ENCODE measurements at regions not wholly inside any gene's neighbourhood (a gene's known extent, or its start where the extent isn't known, plus 50 kb on each side); places are given as distances from the start of the nearest gene placed in this dataset.

- H3K4me1 ChIP-seq (ENCODE audit: control insufficient read depth, insufficient read depth, low read length), result no peaks in the 10 kb centered on the region
- Mint-ChIP-seq H3K36me3 (ENCODE audit: low read depth) (no peaks in the 10 kb centered on the region), H3K4me1 (peaks cover 27% of the 10 kb centered on the region), H3K4me3 (no peak overlapping the region), H3K9me3 (peaks cover 1% of the 10 kb centered on the region), H3K27ac (no peak overlapping the region), H3K27me3 (ENCODE audit: insufficient read depth) (no peaks in the 10 kb centered on the region)
- no peak for DNase-seq
- no peaks in the 10 kb centered on the region for H3K27me3 ChIP-seq (ENCODE audit: control insufficient read depth, insufficient read depth, low read length, poor library complexity, severe bottlenecking)
- H3K9ac ChIP-seq (ENCODE audit: extremely low read depth, low read length, poor library complexity, severe bottlenecking), result no peak overlapping the region
- WGBS, 2 experiments (ENCODE audit: insufficient coverage in 1 of 2, insufficient read length in 1 of 2), result 91% methylated on average over 2 of the region's 2 CpGs; no CpG with 5 or more reads in 1 of the 2 experiments
- no peak overlapping the region for H3K4me3 ChIP-seq (ENCODE audit: low read length)
- no peak for TF ChIP-seq CTCF (conservative IDR thresholded peaks at IDR 0.05)
- no peaks in the 10 kb centered on the region for H3K36me3 ChIP-seq (ENCODE audit: control insufficient read depth, insufficient read depth, low read length)
- H3K27ac ChIP-seq (ENCODE audit: low read depth, low read length), result no peak overlapping the region
- peaks cover 7% of the 10 kb centered on the region for H3K9me3 ChIP-seq (ENCODE audit: control insufficient read depth, low read length)
Observed at GRCh38 chr6:12418946-12419345, 128.8 kb downstream of the EDN1 start.

- Histone ChIP-seq H3K4me3 (ENCODE audit: low read length) (no peak overlapping the region), H3K36me3 (ENCODE audit: control insufficient read depth, insufficient read depth, low read length) (no peaks in the 10 kb centered on the region), H3K4me1 (ENCODE audit: control insufficient read depth, insufficient read depth, low read length) (no peaks in the 10 kb centered on the region), H3K9me3 (ENCODE audit: control insufficient read depth, low read length) (peaks cover 7% of the 10 kb centered on the region), H3K9ac (ENCODE audit: extremely low read depth, low read length, poor library complexity, severe bottlenecking) (no peak overlapping the region), H3K27ac (ENCODE audit: low read depth, low read length) (no peak overlapping the region), H3K27me3 (ENCODE audit: control insufficient read depth, insufficient read depth, low read length, poor library complexity, severe bottlenecking) (no peaks in the 10 kb centered on the region)
- no peaks in the 10 kb centered on the region for H3K27me3 Mint-ChIP-seq (ENCODE audit: insufficient read depth)
- H3K4me1 Mint-ChIP-seq, result peaks cover 28% of the 10 kb centered on the region
- H3K36me3 Mint-ChIP-seq (ENCODE audit: low read depth), result no peaks in the 10 kb centered on the region
- no peak overlapping the region for H3K27ac Mint-ChIP-seq
- TF ChIP-seq CTCF (conservative IDR thresholded peaks at IDR 0.05), result no peak
- peaks cover 1% of the 10 kb centered on the region for H3K9me3 Mint-ChIP-seq
- DNase-seq, result no peak
- 60 to 100% methylated on average over 1 to 3 of the region's 3 CpGs for WGBS, 2 experiments (ENCODE audit: insufficient coverage in 1 of 2, insufficient read length in 1 of 2)
- H3K4me3 Mint-ChIP-seq, result no peak overlapping the region
Observed at GRCh38 chr6:12419631-12420272, 129.6 kb downstream of the EDN1 start.

- 76 to 88% methylated on average over 3 to 4 of the region's 5 CpGs for WGBS, 2 experiments (ENCODE audit: insufficient coverage in 1 of 2, insufficient read length in 1 of 2)
- Mint-ChIP-seq H3K36me3 (ENCODE audit: low read depth) (no peaks in the 10 kb centered on the region), H3K27ac (no peak overlapping the region), H3K9me3 (peaks cover 1% of the 10 kb centered on the region), H3K27me3 (ENCODE audit: insufficient read depth) (no peaks in the 10 kb centered on the region), H3K4me3 (no peak overlapping the region), H3K4me1 (peaks cover 28% of the 10 kb centered on the region)
- DNase-seq, result no peak
- Histone ChIP-seq H3K36me3 (ENCODE audit: control insufficient read depth, insufficient read depth, low read length) (no peaks in the 10 kb centered on the region), H3K27me3 (ENCODE audit: control insufficient read depth, insufficient read depth, low read length, poor library complexity, severe bottlenecking) (no peaks in the 10 kb centered on the region), H3K9ac (ENCODE audit: extremely low read depth, low read length, poor library complexity, severe bottlenecking) (no peak overlapping the region), H3K9me3 (ENCODE audit: control insufficient read depth, low read length) (peaks cover 7% of the 10 kb centered on the region), H3K4me3 (ENCODE audit: low read length) (no peak overlapping the region), H3K27ac (ENCODE audit: low read depth, low read length) (no peak overlapping the region), H3K4me1 (ENCODE audit: control insufficient read depth, insufficient read depth, low read length) (no peaks in the 10 kb centered on the region)
- TF ChIP-seq CTCF (conservative IDR thresholded peaks at IDR 0.05), result no peak
Observed at GRCh38 chr6:12420626-12421025, 130.5 kb downstream of the EDN1 start.
